Cerebellar cortex (tissue), 1 donor: ENCODE measurements at regions not wholly inside any gene's neighbourhood (a gene's known extent, or its start where the extent isn't known, plus 50 kb on each side); places are given as distances from the start of the nearest gene placed in this dataset.

Source experiments
- DNase-seq: peaks from one replicate; pipeline ENCODE4 v3.0.0-alpha.2; 2015; ENCODE audit warnings: low spot score

- no peak for DNase-seq
Observed at GRCh38 chr7:48703466-48703865, 220.9 kb upstream of the CDC14C start.

GRCh38 chr7:48708122-48708521 lies 216.2 kb upstream of the CDC14C start:
- no peak for DNase-seq

- no peak for DNase-seq
Observed at GRCh38 chr7:48708635-48709034, 215.7 kb upstream of the CDC14C start.

GRCh38 chr7:48710995-48711394 lies 213.4 kb upstream of the CDC14C start:
- no peak for DNase-seq

GRCh38 chr7:48718731-48719378 lies 205.5 kb upstream of the CDC14C start:
- DNase-seq = no peak

- no peak for DNase-seq
Observed at GRCh38 chr7:48728799-48729198, 195.5 kb upstream of the CDC14C start.

- no peak for DNase-seq
Observed at GRCh38 chr7:48734695-48735406, 189.5 kb upstream of the CDC14C start.

GRCh38 chr7:48741545-48741944 lies 182.8 kb upstream of the CDC14C start:
- DNase-seq = peak; percentile 44

- no peak for DNase-seq
Observed at GRCh38 chr7:48742079-48742798, 182.1 kb upstream of the CDC14C start.

GRCh38 chr7:48748081-48748833 lies 176.1 kb upstream of the CDC14C start:
- DNase-seq = no peak

GRCh38 chr7:48755061-48755555 lies 169.2 kb upstream of the CDC14C start:
- DNase-seq = no peak

GRCh38 chr7:48759431-48760080 lies 164.8 kb upstream of the CDC14C start:
- no peak for DNase-seq

- no peak for DNase-seq
Observed at GRCh38 chr7:48760528-48761265, 163.7 kb upstream of the CDC14C start.

GRCh38 chr7:48780862-48781261 lies 143.5 kb upstream of the CDC14C start:
- DNase-seq = no peak

- no peak for DNase-seq
Observed at GRCh38 chr7:48781752-48782151, 142.6 kb upstream of the CDC14C start.

GRCh38 chr7:48782511-48782910 lies 141.8 kb upstream of the CDC14C start:
- no peak for DNase-seq

- DNase-seq = peak; percentile 86
Observed at GRCh38 chr7:48786951-48787350, 137.4 kb upstream of the CDC14C start.

GRCh38 chr7:48803250-48803649 lies 121.1 kb upstream of the CDC14C start:
- no peak for DNase-seq

GRCh38 chr7:48806731-48807130 lies 117.6 kb upstream of the CDC14C start:
- no peak for DNase-seq

- DNase-seq = no peak
Observed at GRCh38 chr7:48811071-48811470, 113.3 kb upstream of the CDC14C start.

- DNase-seq = no peak
Observed at GRCh38 chr7:48813472-48813871, 110.9 kb upstream of the CDC14C start.
